ENCODE measurements at regions not wholly inside any gene's neighbourhood (a gene's known extent, or its start where the extent isn't known, plus 50 kb on each side); places are given as distances from the start of the nearest gene placed in this dataset.

GRCh38 chr3:191966556-191966955 is 505.6 kb downstream of the PYDC2 start:
- TF ChIP-seq CTCF (IDR thresholded peaks at IDR 0.05), result no peak
- no peak for TF ChIP-seq EZH2 (IDR thresholded peaks at IDR 0.05)
- no peak for TF ChIP-seq EZH2phosphoT487 (IDR thresholded peaks at IDR 0.05)

Data from neural progenitor cell (in vitro differentiated cells).